GM04504 (cell line): ENCODE measurements at regions not wholly inside any gene's neighbourhood (a gene's known extent, or its start where the extent isn't known, plus 50 kb on each side); places are given as distances from the start of the nearest gene placed in this dataset.
A peak's percentile ranks its signal among the peaks of the same experiment; 100 is the strongest.

Source experiments
- DNase-seq: peaks from one replicate; pipeline ENCODE4 v3.0.0-alpha.2; 2012; ENCODE audit warnings: low read depth

GRCh38 chr2:196318517-196319377 is 147.4 kb upstream of the STK17B start:
- DNase-seq = no peak

- no peak for DNase-seq
Measured at GRCh38 chr2:196322973-196323810, 151.8 kb upstream of the STK17B start.

- DNase-seq = peak; percentile 44
Measured at GRCh38 chr2:196324211-196324610, 152.8 kb upstream of the STK17B start.

- DNase-seq = no peak
Measured at GRCh38 chr2:196328088-196328680, 156.8 kb upstream of the STK17B start.

- DNase-seq = no peak
Measured at GRCh38 chr2:196329959-196330358, 158.6 kb upstream of the STK17B start.

- DNase-seq = no peak
Measured at GRCh38 chr2:196330645-196331044, 159.3 kb upstream of the STK17B start.

- peak; percentile 62 for DNase-seq
Measured at GRCh38 chr2:196331143-196331542, 159.8 kb upstream of the STK17B start.

- no peak for DNase-seq
Measured at GRCh38 chr2:196331851-196332250, 160.5 kb upstream of the STK17B start.

GRCh38 chr2:196333397-196333796 is 162.0 kb upstream of the STK17B start:
- no peak for DNase-seq

GRCh38 chr2:196334710-196335109 is 163.3 kb upstream of the STK17B start:
- no peak for DNase-seq

- DNase-seq = peak; percentile 52
Measured at GRCh38 chr2:196335221-196335634, 163.8 kb upstream of the STK17B start.

GRCh38 chr2:196336207-196336606 is 164.8 kb upstream of the STK17B start:
- DNase-seq = no peak

- DNase-seq = no peak
Measured at GRCh38 chr2:196336715-196337114, 165.3 kb upstream of the STK17B start.

- DNase-seq = peak; percentile 13
Measured at GRCh38 chr2:196337208-196337953, 166.0 kb upstream of the STK17B start.

- no peak for DNase-seq
Measured at GRCh38 chr2:196338440-196338839, 167.1 kb upstream of the STK17B start.

- no peak for DNase-seq
Measured at GRCh38 chr2:196341277-196341841, 170.0 kb upstream of the STK17B start.

- no peak for DNase-seq
Measured at GRCh38 chr2:196344397-196344796, 173.0 kb upstream of the STK17B start.

- DNase-seq = no peak
Measured at GRCh38 chr2:196353717-196354116, 182.3 kb upstream of the STK17B start.

- DNase-seq = no peak
Measured at GRCh38 chr2:196354186-196354585, 182.8 kb upstream of the STK17B start.

GRCh38 chr2:196356332-196356731 is 185.0 kb upstream of the STK17B start:
- DNase-seq = no peak

GRCh38 chr2:196360650-196361049 is 189.3 kb upstream of the STK17B start:
- DNase-seq = no peak
